KMS-11 (cell line): ENCODE measurements at regions not wholly inside any gene's neighbourhood (a gene's known extent, or its start where the extent isn't known, plus 50 kb on each side); places are given as distances from the start of the nearest gene placed in this dataset.

ENCODE experiments used
- H2AFZ ChIP-seq: fragments of 200-600 bp; sonication (generic); 2 replicates; pipeline ENCODE4 v1.6.1; 2016; ENCODE audit warnings: antibody characterized with exemption, mixed run types, low read depth
- H3K27ac ChIP-seq: fragments of 200-600 bp; sonication (generic); 2 replicates; pipeline ENCODE4 v1.6.1; 2016; ENCODE audit warnings: mild to moderate bottlenecking, mixed run types
- H3K27me3 ChIP-seq: fragments of 200-600 bp; sonication (generic); 2 replicates; pipeline ENCODE4 v1.6.1; 2017; ENCODE audit warnings: mild to moderate bottlenecking, low read depth, mixed run types, moderate library complexity; ENCODE audit not compliant: insufficient read depth
- H3K36me3 ChIP-seq: fragments of 200-600 bp; sonication (generic); 2 replicates; pipeline ENCODE4 v1.6.1; 2017; ENCODE audit warnings: mild to moderate bottlenecking, mixed run types; ENCODE audit not compliant: insufficient read depth
- H3K4me1 ChIP-seq: fragments of 200-600 bp; sonication (generic); 2 replicates; pipeline ENCODE4 v1.6.1; 2016; ENCODE audit warnings: mild to moderate bottlenecking, low read depth, mixed run types; ENCODE audit not compliant: poor library complexity, severe bottlenecking
- H3K4me2 ChIP-seq: fragments of 200-600 bp; sonication (generic); 2 replicates; pipeline ENCODE4 v1.7.0; 2016; ENCODE audit warnings: mild to moderate bottlenecking, mixed run types
- H3K4me3 ChIP-seq: fragments of 200-600 bp; sonication (generic); IDR thresholded peaks from 2 replicates; pipeline ENCODE4 v1.6.1; 2017; ENCODE audit warnings: low read depth, low read length, mixed read lengths; ENCODE audit not compliant: insufficient read depth
- H3K79me2 ChIP-seq: fragments of 200-600 bp; sonication (generic); 2 replicates; pipeline ENCODE4 v1.6.1; 2016; ENCODE audit warnings: low read depth, mixed run types; ENCODE audit not compliant: insufficient read depth
- H3K9ac ChIP-seq: fragments of 200-600 bp; sonication (generic); 2 replicates; pipeline ENCODE4 v1.6.1; 2016; ENCODE audit warnings: mild to moderate bottlenecking, mixed run types
- H4K20me1 ChIP-seq: fragments of 200-600 bp; sonication (generic); 2 replicates; pipeline ENCODE4 v1.6.1; 2016; ENCODE audit warnings: mild to moderate bottlenecking, mixed run types; ENCODE audit not compliant: insufficient read depth
- TF ChIP-seq, protein P1 (sequence below): fragments of 200-600 bp; sonication (generic); conservative IDR thresholded peaks from 2 replicates; pipeline ENCODE4 v1.6.1; 2017; ENCODE audit warnings: low read depth, mild to moderate bottlenecking, antibody characterized with exemption, low read length, moderate library complexity, mixed read lengths

DNA sequence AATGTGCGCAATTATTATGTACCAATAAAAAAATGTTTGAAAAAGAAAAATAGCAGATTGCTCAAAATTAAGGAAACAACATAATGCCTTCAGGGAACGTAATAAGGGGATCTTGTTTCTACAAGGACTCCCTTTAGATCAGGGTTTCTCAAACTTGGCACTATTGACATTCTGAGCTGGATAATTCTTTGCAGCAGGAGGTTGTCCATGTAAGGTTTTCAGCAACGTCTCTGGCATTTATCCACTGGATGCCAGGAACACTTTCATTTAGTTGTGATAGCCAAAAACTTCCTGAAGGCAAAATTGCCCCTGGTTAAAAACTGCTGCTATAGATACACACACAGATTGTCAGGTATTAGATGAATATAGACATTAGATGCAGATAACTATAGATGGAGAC lies 666.7 kb upstream of the ADAMTS5 start:
- Histone ChIP-seq H2AFZ (no peak overlapping the region), H4K20me1 (no peaks in the 10 kb centered on the region), H3K27me3 (no peaks in the 10 kb centered on the region), H3K9ac (no peak overlapping the region), H3K4me1 (no peaks in the 10 kb centered on the region), H3K36me3 (no peaks in the 10 kb centered on the region), H3K4me3 (no peak overlapping the region), H3K79me2 (no peaks in the 10 kb centered on the region), H3K4me2 (no peak overlapping the region), H3K27ac (no peak overlapping the region)
- TF ChIP-seq, protein P1, sequence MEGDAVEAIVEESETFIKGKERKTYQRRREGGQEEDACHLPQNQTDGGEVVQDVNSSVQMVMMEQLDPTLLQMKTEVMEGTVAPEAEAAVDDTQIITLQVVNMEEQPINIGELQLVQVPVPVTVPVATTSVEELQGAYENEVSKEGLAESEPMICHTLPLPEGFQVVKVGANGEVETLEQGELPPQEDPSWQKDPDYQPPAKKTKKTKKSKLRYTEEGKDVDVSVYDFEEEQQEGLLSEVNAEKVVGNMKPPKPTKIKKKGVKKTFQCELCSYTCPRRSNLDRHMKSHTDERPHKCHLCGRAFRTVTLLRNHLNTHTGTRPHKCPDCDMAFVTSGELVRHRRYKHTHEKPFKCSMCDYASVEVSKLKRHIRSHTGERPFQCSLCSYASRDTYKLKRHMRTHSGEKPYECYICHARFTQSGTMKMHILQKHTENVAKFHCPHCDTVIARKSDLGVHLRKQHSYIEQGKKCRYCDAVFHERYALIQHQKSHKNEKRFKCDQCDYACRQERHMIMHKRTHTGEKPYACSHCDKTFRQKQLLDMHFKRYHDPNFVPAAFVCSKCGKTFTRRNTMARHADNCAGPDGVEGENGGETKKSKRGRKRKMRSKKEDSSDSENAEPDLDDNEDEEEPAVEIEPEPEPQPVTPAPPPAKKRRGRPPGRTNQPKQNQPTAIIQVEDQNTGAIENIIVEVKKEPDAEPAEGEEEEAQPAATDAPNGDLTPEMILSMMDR = no peak

DNA sequence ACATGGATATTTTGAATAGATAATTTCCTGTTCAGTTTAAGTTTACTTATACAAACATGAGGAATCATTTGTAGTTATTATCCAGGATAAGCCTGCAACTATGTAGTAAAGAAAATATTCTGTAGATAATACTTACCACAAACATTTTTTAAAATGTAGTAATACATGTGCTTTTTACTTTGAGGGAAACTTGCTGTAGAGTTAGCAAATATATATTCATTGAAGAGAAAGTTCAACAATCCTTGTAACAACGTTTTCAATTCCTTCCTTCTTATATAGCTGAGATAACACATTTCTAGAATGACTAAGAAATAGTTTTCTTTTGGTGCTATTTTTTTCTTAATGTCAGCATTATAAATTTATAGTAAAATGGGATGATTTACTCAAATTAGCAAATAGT lies 664.6 kb upstream of the ADAMTS5 start:
- H4K20me1 ChIP-seq = no peaks in the 10 kb centered on the region
- H3K9ac ChIP-seq = no peak overlapping the region
- H3K4me2 ChIP-seq = no peak overlapping the region
- no peaks in the 10 kb centered on the region for H3K36me3 ChIP-seq
- no peak overlapping the region for H3K4me3 ChIP-seq
- no peaks in the 10 kb centered on the region for H3K4me1 ChIP-seq
- H3K27ac ChIP-seq = no peak overlapping the region
- H3K79me2 ChIP-seq = no peaks in the 10 kb centered on the region
- TF ChIP-seq, protein P1 = no peak
- H3K27me3 ChIP-seq = no peaks in the 10 kb centered on the region
- H2AFZ ChIP-seq = no peak overlapping the region

DNA sequence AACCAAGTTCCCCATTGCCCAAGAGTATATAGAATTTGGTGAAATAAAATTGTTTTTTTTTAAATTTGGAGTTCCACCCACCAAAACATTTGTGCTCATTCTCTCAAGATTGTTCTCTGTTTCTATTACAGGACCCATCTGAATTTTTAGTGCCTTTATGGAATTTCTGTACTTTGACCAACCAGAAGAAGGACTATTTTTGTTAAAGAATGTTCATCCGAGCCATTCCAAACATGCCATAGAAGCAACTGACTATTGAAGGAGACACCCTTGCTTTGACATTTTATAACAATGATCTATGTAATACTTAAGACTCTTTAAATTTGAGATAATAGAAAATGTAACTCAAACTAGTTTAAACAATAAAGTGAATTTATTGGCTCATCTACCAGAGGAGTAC lies 655.7 kb upstream of the ADAMTS5 start:
- no peak overlapping the region for H3K4me3 ChIP-seq
- no peaks in the 10 kb centered on the region for H3K27me3 ChIP-seq
- H2AFZ ChIP-seq = no peak overlapping the region
- no peaks in the 10 kb centered on the region; the same call in 1 of the 2 replicates for H3K36me3 ChIP-seq
- no peaks in the 10 kb centered on the region for H4K20me1 ChIP-seq
- TF ChIP-seq, protein P1 = no peak
- no peak overlapping the region for H3K4me2 ChIP-seq
- H3K79me2 ChIP-seq = no peaks in the 10 kb centered on the region
- no peak overlapping the region for H3K9ac ChIP-seq
- no peaks in the 10 kb centered on the region for H3K4me1 ChIP-seq
- no peak overlapping the region for H3K27ac ChIP-seq

DNA sequence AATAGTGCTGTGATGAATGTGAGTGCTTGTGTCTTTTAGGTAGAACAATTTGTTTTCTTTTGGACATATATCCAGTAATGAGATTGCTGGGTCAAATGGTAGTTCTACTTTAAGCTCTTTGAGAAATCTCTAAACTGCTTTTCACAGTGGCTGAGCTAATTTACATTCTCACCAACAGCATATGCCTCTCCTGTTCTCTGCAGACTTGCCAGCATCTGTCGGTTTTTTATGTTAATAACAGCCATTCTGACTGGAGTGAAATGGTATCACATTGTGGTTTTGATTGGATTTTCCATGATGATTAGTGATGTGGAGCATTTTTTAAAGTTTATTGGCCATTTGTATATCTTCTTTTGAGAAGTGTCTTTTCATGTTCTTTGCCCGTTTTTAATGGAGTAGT lies 647.3 kb upstream of the ADAMTS5 start:
- TF ChIP-seq, protein P1 = no peak
- Histone ChIP-seq H3K9ac (no peak overlapping the region), H3K79me2 (no peaks in the 10 kb centered on the region), H2AFZ (no peak overlapping the region), H3K4me3 (no peak overlapping the region), H3K36me3 (no peaks in the 10 kb centered on the region; the same call in 1 of the 2 replicates), H3K27me3 (no peaks in the 10 kb centered on the region), H4K20me1 (no peaks in the 10 kb centered on the region), H3K27ac (no peak overlapping the region), H3K4me2 (no peak overlapping the region), H3K4me1 (no peaks in the 10 kb centered on the region)
